ENCODE measurements at regions not wholly inside any gene's neighbourhood (a gene's known extent, or its start where the extent isn't known, plus 50 kb on each side); places are given as distances from the start of the nearest gene placed in this dataset.

- no peak for DNase-seq
Observed at GRCh38 chr13:110811008-110811720, 97.7 kb downstream of the ING1 start.

- DNase-seq, result no peak
Observed at GRCh38 chr13:110811771-110812120, 98.2 kb downstream of the ING1 start.

GRCh38 chr13:110812121-110812868, 98.8 kb downstream of the ING1 start:
- DNase-seq, result no peak

- DNase-seq, result no peak
Observed at GRCh38 chr13:110812869-110813645, 99.6 kb downstream of the ING1 start.

GRCh38 chr13:110813646-110814624, 100.4 kb downstream of the ING1 start:
- DNase-seq, result no peak

- no peak for DNase-seq
Observed at GRCh38 chr13:110815471-110816204, 99.2 kb downstream of the ANKRD10 start.

- no peak for DNase-seq
Observed at GRCh38 chr13:110816500-110816899, 98.4 kb downstream of the ANKRD10 start.

- no peak for DNase-seq
Observed at GRCh38 chr13:110817143-110817542, 97.7 kb downstream of the ANKRD10 start.

GRCh38 chr13:110818747-110819146, 96.1 kb downstream of the ANKRD10 start:
- no peak for DNase-seq

- peak; percentile 87 to 88 for DNase-seq
Observed at GRCh38 chr13:110819203-110820014, 95.5 kb downstream of the ANKRD10 start.

GRCh38 chr13:110820322-110820721, 94.5 kb downstream of the ANKRD10 start:
- DNase-seq, result no peak

- peak in 1 of 2 experiments; percentile 34 for DNase-seq
Observed at GRCh38 chr13:110821837-110822668, 92.8 kb downstream of the ANKRD10 start.

- DNase-seq, result no peak
Observed at GRCh38 chr13:110822669-110822945, 92.3 kb downstream of the ANKRD10 start.

GRCh38 chr13:110824702-110825300, 90.1 kb downstream of the ANKRD10 start:
- DNase-seq, result no peak

GRCh38 chr13:110825516-110825915, 89.4 kb downstream of the ANKRD10 start:
- no peak for DNase-seq

- DNase-seq, result no peak
Observed at GRCh38 chr13:110826101-110826500, 88.8 kb downstream of the ANKRD10 start.

- DNase-seq, result no peak
Observed at GRCh38 chr13:110826861-110827672, 87.8 kb downstream of the ANKRD10 start.

Measured in activated T-cell treated with anti-CD3 and anti-CD28 coated beads, Interleukin-2, amount 50 U/mL, for 48 hours (primary cell).